Endothelial cell of umbilical vein (primary cell): ENCODE measurements at regions not wholly inside any gene's neighbourhood (a gene's known extent, or its start where the extent isn't known, plus 50 kb on each side); places are given as distances from the start of the nearest gene placed in this dataset.

Experiments used
- BruUV-seq: library from RNA; stranded (reverse); fragments of 400-500 nt; replicated peaks from 2 replicates; lab custom pipeline; 2021; lab: Mats Ljungman, UMichigan
- CTCF ChIA-PET: fragments of 300-600, 350-600 bp; sonication (Branson Sonifier 250); formaldehyde crosslinking; loops from one replicate; lab custom pipeline; 2021; ENCODE audit warnings: antibody characterized with exemption, inconsistent platforms; lab: Charles Lee
- POLR2A ChIA-PET: fragments of 300-600, 350-600 bp; sonication (Branson Sonifier 250); formaldehyde crosslinking; loops from one replicate; lab custom pipeline; 2021; ENCODE audit warnings: antibody characterized with exemption, inconsistent platforms; lab: Charles Lee
- DNase-seq: peaks from one replicate; pipeline ENCODE4 v3.0.0-alpha.2; 2011; ENCODE audit warnings: low read depth, low spot score
- FAIRE-seq: peaks from 2 replicates; lab custom pipeline; 2011; peaks lifted over from hg19 to GRCh38; lab: Jason Lieb, UNC
- H2AFZ ChIP-seq: 2 replicates; pipeline ENCODE4 v1.6.0; 2012; ENCODE audit warnings: low read depth, low read length, control low read depth, inconsistent platforms
- H3K27ac ChIP-seq: 2 replicates; pipeline ENCODE4 v1.5.1; 2011; ENCODE audit warnings: low read depth, mild to moderate bottlenecking, control low read depth, low read length, moderate library complexity; ENCODE audit not compliant: insufficient read depth
- H3K27me3 ChIP-seq, 2 experiments: 2 replicates each; pipeline versions ENCODE4 v1.6.0 to v1.6.1; 2011; ENCODE audit warnings: low read length in 2 of 2, mixed read lengths in 1 of 2; ENCODE audit not compliant: control insufficient read depth in 2 of 2, insufficient read depth in 2 of 2
- H3K36me3 ChIP-seq, 2 experiments: 2 replicates in 1 of 2; 3 replicates in 1 of 2; pipeline ENCODE4 v1.5.1; 2011; ENCODE audit warnings: low read length in 2 of 2, mild to moderate bottlenecking in 1 of 2, moderate library complexity in 1 of 2; ENCODE audit not compliant: control insufficient read depth in 2 of 2, insufficient read depth in 2 of 2; ENCODE audit errors: extremely low read depth in 1 of 2
- H3K4me1 ChIP-seq: 3 replicates; pipeline ENCODE4 v1.5.1; 2011; ENCODE audit warnings: mild to moderate bottlenecking, low read length; ENCODE audit not compliant: control insufficient read depth, insufficient read depth; ENCODE audit errors: extremely low read depth
- H3K4me2 ChIP-seq: 2 replicates; pipeline ENCODE4 v1.6.1; 2011; ENCODE audit warnings: low read length, control low read depth, mixed read lengths; ENCODE audit not compliant: insufficient read depth
- H3K4me3 ChIP-seq, 3 experiments: fragments of 200-600 bp in 1 of 3; sonication (generic), shearing (Covaris generic) in 1 of 3; replicated peaks in 1 of 3; 2 replicates each; pipeline ENCODE4 v1.5.1; 2011 to 2016; ENCODE audit warnings: control low read depth in 3 of 3, low read length in 3 of 3, mild to moderate bottlenecking in 2 of 3, inconsistent platforms in 1 of 3, low read depth in 1 of 3, moderate library complexity in 1 of 3; ENCODE audit not compliant: insufficient read depth in 1 of 3
- H3K79me2 ChIP-seq: 2 replicates; pipeline ENCODE4 v1.6.0; 2012; ENCODE audit warnings: low read length, inconsistent platforms; ENCODE audit not compliant: control insufficient read depth, insufficient read depth
- H3K9ac ChIP-seq: replicated peaks from 2 replicates; pipeline ENCODE3; 2011; ENCODE audit warnings: low read length, control low read depth; ENCODE audit not compliant: insufficient read depth; ENCODE audit errors: extremely low read depth
- H3K9me1 ChIP-seq: replicated peaks from 3 replicates; pipeline ENCODE4 v1.6.0; 2011; ENCODE audit warnings: mild to moderate bottlenecking, low read length; ENCODE audit not compliant: control insufficient read depth, insufficient read depth; ENCODE audit errors: extremely low read depth
- H3K9me3 ChIP-seq: replicated peaks from 2 replicates; pipeline ENCODE4 v1.5.1; 2012; ENCODE audit warnings: low read length, inconsistent platforms; ENCODE audit not compliant: control insufficient read depth, insufficient read depth
- H4K20me1 ChIP-seq: replicated peaks from 2 replicates; pipeline ENCODE3; 2011; ENCODE audit warnings: mild to moderate bottlenecking, low read length; ENCODE audit not compliant: control insufficient read depth, insufficient read depth; ENCODE audit errors: extremely low read depth
- CTCF ChIP-seq, 2 donors: IDR thresholded peaks; 1 replicate in 1 of 2; 2 replicates in 1 of 2; pipeline ENCODE4 v1.5.1; 2011; ENCODE audit warnings: low read length in 2 of 2, mild to moderate bottlenecking in 2 of 2, moderate library complexity in 2 of 2, control low read depth in 1 of 2, inconsistent platforms in 1 of 2, low read depth in 1 of 2; ENCODE audit not compliant: insufficient read depth in 1 of 2; ENCODE audit errors: extremely low read depth in 1 of 2
- EZH2 ChIP-seq: IDR thresholded peaks from 2 replicates; pipeline ENCODE4 v1.6.1; 2012; ENCODE audit warnings: borderline replicate concordance, low read depth, mild to moderate bottlenecking, moderate library complexity, low read length, inconsistent platforms; ENCODE audit not compliant: severe bottlenecking
- FOS ChIP-seq: IDR thresholded peaks from 2 replicates; pipeline ENCODE4 v1.6.1; 2011; ENCODE audit warnings: mild to moderate bottlenecking, low read length, moderate library complexity, borderline replicate concordance; ENCODE audit not compliant: insufficient read depth
- GATA2 ChIP-seq: IDR thresholded peaks from 2 replicates; pipeline ENCODE4 v1.7.0; 2011; ENCODE audit warnings: low read depth, mild to moderate bottlenecking, moderate library complexity, mixed read lengths, low read length; ENCODE audit not compliant: insufficient read length, insufficient read depth
- JUN ChIP-seq: IDR thresholded peaks from 2 replicates; pipeline ENCODE4 v1.6.1; 2011; ENCODE audit warnings: borderline replicate concordance, low read depth; ENCODE audit not compliant: insufficient read length, insufficient read depth
- MAX ChIP-seq: IDR thresholded peaks from 2 replicates; pipeline ENCODE4 v1.6.1; 2011; ENCODE audit not compliant: insufficient read depth, insufficient read length
- MYC ChIP-seq: IDR thresholded peaks from one replicate; pipeline ENCODE4 v1.6.1; 2011; ENCODE audit warnings: mild to moderate bottlenecking, low read depth, low read length
- POLR2A ChIP-seq: IDR thresholded peaks from 2 replicates; pipeline ENCODE4 v1.6.1; 2012; ENCODE audit warnings: low read depth, mild to moderate bottlenecking, control low read depth, low read length
- POLR2AphosphoS5 ChIP-seq: IDR thresholded peaks from 2 replicates; pipeline ENCODE4 v1.6.1; 2012; ENCODE audit warnings: low read depth, mild to moderate bottlenecking, control low read depth, low read length, moderate library complexity; ENCODE audit not compliant: insufficient read depth
- dilution Hi-C: fragments of 300-500 bp; cut with MboI; formaldehyde crosslinking; loops from one replicate; pipeline ENCODE4 v1.15.0; 2019; ENCODE audit warnings: low sequenced_read_pairs; ENCODE audit not compliant: extremely low pct_ligation_motif_present
- intact Hi-C: fragments of 100-400 bp; cut with micrococcal nuclease; formaldehyde crosslinking; loops from one replicate; pipeline ENCODE4 v1.10.0; 2022

DNA sequence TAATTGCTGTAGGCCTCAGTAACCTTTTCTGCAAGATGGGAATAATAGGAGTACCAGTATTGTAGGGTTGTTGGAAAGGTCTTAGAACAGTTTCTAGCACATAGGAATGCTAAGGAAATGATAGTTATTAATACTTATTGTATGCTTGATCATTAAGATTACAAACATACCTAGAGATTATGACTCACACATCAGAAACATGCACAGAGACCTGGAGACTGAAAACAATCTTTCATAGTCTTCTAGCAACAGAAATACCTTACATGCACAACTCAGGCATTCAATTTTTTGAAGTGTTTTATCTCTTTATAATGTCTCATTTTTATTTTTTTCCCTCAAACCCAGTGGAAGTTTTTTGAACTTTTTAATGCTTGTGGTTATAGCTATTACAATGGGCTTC, 104.4 kb upstream of the ZBTB20 start:
- intact Hi-C loops: no loop called here
- no peaks in the 10 kb centered on the region for H3K9me3 ChIP-seq
- TF ChIP-seq MYC: no peak
- peak; percentile 38 for TF ChIP-seq GATA2
- peak; percentile 34 for TF ChIP-seq FOS
- TF ChIP-seq JUN: peak; percentile 54
- BruUV-seq: no TSS peak
- CTCF ChIA-PET: no interaction called here
- H3K4me2 ChIP-seq: peak overlapping the region; percentile 51
- no peak overlapping the region for H3K4me3 ChIP-seq
- H3K4me1 ChIP-seq: peaks cover 32% of the 10 kb centered on the region
- no peaks in the 10 kb centered on the region for H3K9me1 ChIP-seq
- H3K27me3 ChIP-seq: no peaks in the 10 kb centered on the region
- no peaks in the 10 kb centered on the region for H3K79me2 ChIP-seq
- no peaks in the 10 kb centered on the region for H4K20me1 ChIP-seq
- FAIRE-seq (peak; percentile 38), DNase-seq (peak; percentile 14)
- H3K9ac ChIP-seq: no peak overlapping the region
- POLR2A ChIA-PET: no interaction called here
- dilution Hi-C loops: no loop called here
- no peak overlapping the region for H3K27ac ChIP-seq
- no peak overlapping the region for H2AFZ ChIP-seq
- no peaks in the 10 kb centered on the region for H3K36me3 ChIP-seq

- H3K79me2 ChIP-seq: no peaks in the 10 kb centered on the region
- DNase-seq (no peak), FAIRE-seq (no peak)
- H4K20me1 ChIP-seq: no peaks in the 10 kb centered on the region
- H3K4me1 ChIP-seq: peaks cover 20% of the 10 kb centered on the region
- H3K27ac ChIP-seq: no peak overlapping the region
- ChIA-PET CTCF (no interaction called here), POLR2A (no interaction called here)
- no peaks in the 10 kb centered on the region for H3K9me3 ChIP-seq
- no peak overlapping the region for H2AFZ ChIP-seq
- BruUV-seq: no TSS peak
- no peak overlapping the region for H3K4me3 ChIP-seq
- dilution Hi-C loops (no loop called here), intact Hi-C loops (no loop called here)
- H3K27me3 ChIP-seq: no peaks in the 10 kb centered on the region
- no peak overlapping the region for H3K9ac ChIP-seq
- TF ChIP-seq EZH2 (no peak), POLR2A (no peak), POLR2AphosphoS5 (no peak), FOS (no peak), JUN (no peak), GATA2 (no peak), MYC (no peak), MAX (no peak), CTCF (IDR thresholded peaks at IDR 0.05; ENCODE audit: extremely low read depth in 1 of 2, insufficient read depth in 1 of 2, low read depth in 1 of 2, low read length in 2 of 2) (no peak)
- H3K4me2 ChIP-seq: no peak overlapping the region
- H3K9me1 ChIP-seq: no peaks in the 10 kb centered on the region
- H3K36me3 ChIP-seq: no peaks in the 10 kb centered on the region
These were observed 105.6 kb upstream of the ZBTB20 start for GRCh38 chr3:115252679-115253078.
